ENCODE measurements at regions not wholly inside any gene's neighbourhood (a gene's known extent, or its start where the extent isn't known, plus 50 kb on each side); places are given as distances from the start of the nearest gene placed in this dataset.

GRCh38 chr4:52234561-52235440 is 183.7 kb downstream of the SPATA18 start:
- DNase-seq (ENCODE audit: low spot score): peak; percentile 50

GRCh38 chr4:52235552-52236201 is 184.6 kb downstream of the SPATA18 start:
- no peak for DNase-seq (ENCODE audit: low spot score)

GRCh38 chr4:52241916-52242315 is 190.8 kb downstream of the SPATA18 start:
- DNase-seq (ENCODE audit: low spot score): no peak

DNA sequence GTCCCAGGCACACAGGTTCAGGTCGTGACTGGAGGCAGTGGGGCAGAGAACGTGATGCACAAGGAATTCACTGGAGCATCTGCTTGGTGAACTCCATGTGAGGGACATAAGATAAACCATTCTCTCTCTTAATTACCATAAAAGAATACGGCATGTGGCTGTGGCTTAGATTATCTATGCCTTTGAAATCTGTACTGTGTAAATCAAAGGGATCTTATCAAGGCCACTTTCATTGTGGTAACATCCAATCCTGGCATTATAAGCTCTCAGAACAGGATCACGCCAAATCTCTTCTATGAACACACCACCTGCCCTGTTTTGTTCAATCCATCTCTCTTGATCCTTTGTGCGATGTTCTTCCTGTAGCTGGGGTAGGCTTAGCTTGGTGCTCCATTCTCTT is 192.3 kb downstream of the SPATA18 start:
- no peak for DNase-seq (ENCODE audit: low spot score)

DNA sequence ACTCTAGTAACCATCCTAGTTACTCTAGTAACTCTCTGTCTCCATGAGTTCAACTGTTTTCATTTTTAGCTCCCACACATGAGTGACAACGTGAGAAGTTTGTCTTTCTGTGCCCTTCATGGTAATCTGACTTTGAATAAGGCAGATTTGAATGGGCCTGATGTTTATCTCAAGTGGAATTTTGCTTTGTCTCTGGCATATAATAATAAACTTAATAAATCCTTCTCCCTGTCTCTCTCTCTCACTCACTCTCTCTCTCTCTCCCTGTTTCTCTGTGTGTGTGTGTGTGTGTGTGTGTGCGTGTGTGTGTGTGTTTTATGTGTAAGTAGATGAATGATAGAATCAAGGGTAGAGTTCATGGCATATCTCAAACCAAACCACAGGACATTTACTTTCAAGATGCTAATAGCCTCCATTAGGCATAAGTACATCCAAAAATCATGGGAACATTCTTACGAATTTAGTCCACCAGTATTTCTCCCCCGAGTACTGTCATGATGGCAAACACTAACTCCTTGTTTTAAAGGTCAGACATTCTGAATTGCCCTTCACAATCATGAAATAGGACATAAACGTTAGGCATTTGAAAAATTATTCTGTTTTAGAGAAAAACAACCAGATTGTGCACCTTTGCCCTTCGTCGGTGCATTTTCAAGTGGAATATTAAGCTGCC is 193.1 kb downstream of the SPATA18 start:
- no peak for DNase-seq (ENCODE audit: low spot score)

DNA sequence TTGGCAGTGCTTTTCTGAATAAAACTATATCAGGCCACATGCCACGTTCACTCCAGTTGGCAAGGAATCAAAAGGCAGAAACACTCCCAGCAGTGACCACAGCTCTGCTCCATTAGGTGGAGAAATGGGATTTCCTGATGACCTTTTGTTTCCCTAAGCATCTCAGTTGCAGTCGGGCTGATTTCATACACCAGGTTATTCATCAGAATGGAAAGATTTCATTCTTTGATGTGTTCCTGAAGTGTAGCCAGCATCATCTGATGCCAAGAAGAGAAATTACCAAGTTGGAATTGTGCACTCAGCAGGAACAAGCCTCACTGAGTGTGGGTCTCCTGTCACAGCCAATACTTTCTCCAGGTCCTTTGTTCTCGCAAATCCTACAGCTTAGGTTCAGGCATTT is 193.7 kb downstream of the SPATA18 start:
- no peak for DNase-seq (ENCODE audit: low spot score)

GRCh38 chr4:52246827-52247226 is 195.7 kb downstream of the SPATA18 start:
- DNase-seq (ENCODE audit: low spot score): no peak

DNA sequence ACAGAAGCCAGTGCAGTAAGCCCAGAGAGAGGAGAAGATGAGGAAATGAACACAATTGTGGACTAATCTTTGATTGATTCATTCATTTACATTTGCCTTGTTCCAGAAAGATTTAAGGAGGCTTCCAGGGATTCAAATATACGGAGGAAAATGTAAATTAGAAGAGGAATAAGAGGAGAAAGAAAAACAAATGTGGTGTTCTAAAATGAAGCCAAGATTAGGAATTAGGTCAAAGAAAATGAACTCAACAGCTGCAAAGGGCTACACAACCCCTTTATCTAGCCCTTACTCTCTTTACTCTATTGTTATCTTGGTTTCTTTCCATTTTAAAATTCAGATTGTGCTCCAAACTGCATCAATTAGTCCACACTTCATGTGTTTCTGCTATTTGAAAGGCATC is 196.8 kb downstream of the SPATA18 start:
- no peak for DNase-seq (ENCODE audit: low spot score)

GRCh38 chr4:52248820-52249219 is 197.7 kb downstream of the SPATA18 start:
- no peak for DNase-seq (ENCODE audit: low spot score)

DNA sequence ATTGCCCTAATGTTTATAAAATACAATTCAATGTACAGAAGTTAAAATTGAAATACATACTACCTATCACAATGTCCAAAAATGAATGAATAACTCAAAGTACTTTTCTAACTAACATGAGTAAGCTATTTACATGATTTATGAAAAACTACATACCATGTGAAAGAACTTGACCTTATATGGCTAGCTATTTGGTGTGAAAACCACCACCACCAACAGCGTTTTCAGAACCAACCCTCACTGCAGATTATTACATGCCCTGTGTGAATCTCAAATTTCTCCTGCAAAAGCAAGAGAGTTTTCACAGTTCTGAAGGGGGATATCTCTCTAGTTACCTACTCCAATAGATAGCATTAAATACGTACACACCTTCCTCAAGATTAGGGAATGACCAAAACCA is 198.5 kb downstream of the SPATA18 start:
- no peak for DNase-seq (ENCODE audit: low spot score)

DNA sequence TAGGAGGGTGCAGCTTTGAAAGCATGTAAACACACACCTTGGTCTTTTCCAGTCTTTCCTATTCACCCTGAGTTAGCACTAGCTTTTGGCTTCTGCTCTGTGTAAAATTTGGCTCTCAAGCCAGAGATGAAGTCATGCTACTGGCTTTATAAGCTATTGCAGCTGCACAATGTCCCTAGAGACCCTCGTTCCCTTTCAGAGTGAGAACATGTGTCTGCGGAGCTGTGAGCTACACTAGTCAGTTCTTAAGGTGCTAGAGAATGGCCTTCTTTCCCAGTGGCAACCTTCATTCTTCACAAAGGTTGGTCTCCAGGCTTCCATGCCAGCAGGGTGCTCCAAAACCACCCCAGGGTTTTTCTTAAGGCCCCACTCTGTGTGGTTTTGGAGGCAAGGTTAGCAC is 199.1 kb downstream of the SPATA18 start:
- no peak for DNase-seq (ENCODE audit: low spot score)

DNA sequence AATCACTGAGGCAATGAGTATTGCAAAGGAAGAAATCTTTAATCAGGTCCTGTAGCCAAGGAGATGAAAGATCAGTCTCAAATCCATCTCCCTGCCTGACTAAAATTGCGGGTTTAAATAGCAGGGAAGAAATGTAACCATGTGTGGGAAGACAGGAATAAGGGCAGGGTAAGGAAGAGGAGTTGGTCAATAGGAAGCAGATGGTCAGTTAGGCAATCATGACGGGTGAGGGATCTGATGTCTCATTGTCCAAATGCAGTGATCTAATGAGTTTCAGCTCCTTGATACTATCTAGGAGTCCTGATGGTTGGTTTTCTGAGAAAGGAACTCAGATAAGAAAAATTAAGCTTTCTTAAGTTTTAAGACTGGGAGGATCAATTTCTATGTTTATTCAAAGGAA is 200.8 kb downstream of the SPATA18 start:
- DNase-seq (ENCODE audit: low spot score): no peak

GRCh38 chr4:52253025-52253424 is 201.9 kb downstream of the SPATA18 start:
- no peak for DNase-seq (ENCODE audit: low spot score)

GRCh38 chr4:52256522-52256921 is 205.4 kb downstream of the SPATA18 start:
- DNase-seq (ENCODE audit: low spot score): no peak

DNA sequence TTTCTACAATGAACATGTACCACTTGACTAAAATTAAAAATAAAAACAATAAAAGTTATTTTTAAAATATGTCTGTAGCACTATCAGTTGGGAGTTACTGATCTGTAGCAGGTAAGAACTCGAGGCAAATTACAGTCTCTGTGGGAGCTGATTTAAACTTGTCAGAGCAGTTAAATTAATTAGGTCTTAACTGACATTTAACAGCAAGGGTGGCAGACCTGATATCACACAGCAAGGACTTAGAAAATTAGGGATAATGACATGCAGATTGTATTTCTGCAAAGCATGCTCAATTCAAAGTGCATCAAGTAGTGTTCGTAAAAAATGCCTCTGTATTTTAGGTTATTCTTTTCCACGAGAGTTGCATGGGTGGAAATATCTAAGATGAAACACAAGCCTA is 208.9 kb downstream of the SPATA18 start:
- no peak for DNase-seq (ENCODE audit: low spot score)

GRCh38 chr4:52260514-52261210 is 209.6 kb downstream of the SPATA18 start:
- no peak for DNase-seq (ENCODE audit: low spot score)

- no peak for DNase-seq (ENCODE audit: low spot score)
Observed at GRCh38 chr4:52263607-52264006, 212.5 kb downstream of the SPATA18 start.

GRCh38 chr4:52265781-52266525 is 214.8 kb downstream of the SPATA18 start:
- no peak for DNase-seq (ENCODE audit: low spot score)

DNA sequence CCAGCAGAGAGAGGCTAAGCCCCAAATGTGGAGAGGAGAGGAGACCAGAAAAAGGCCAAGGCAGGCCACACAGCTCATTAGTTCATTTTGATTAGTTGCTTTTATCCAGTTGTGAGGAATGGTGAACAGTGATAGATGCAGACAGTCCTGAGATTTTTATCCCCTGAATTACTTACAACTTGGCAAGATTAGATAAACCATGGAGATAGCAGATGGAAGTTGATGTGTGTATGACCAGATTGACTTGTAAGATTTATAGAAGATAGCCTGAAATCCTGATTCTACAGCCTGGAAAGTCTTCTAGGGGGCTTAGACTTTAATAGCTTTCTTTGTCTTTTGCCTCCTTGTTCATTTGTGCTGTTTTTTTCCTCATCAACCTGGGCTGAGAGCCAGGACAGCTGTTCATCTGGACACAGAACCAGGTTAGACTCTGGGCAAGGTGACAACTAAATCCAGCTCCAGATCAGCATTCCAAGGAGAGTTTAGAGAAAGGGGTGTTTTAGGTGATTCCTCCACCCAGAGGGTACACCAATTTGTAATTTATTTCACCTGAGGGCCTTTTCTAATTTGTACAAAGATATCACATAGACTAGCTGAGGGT is 215.5 kb downstream of the SPATA18 start:
- no peak for DNase-seq (ENCODE audit: low spot score)

GRCh38 chr4:52269761-52270160 is 218.7 kb downstream of the SPATA18 start:
- DNase-seq (ENCODE audit: low spot score): no peak

DNA sequence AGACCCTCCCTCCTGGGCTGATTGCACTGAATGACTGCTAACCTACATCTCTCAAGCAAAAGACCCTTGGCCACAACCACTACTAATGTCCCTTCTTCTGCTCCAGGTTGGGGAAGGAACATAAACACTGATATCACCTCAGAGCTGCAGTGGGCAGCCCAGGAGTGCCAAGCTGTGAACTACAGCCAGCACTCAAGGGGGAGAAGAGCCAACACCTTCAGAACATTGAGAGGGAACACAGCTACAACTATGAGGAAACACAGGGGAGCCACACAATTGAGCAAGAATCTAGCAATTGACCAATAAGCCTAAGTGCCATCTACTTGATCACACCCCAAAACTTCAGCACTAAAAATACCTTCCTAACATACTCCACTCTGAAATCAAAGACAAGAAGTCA is 222.8 kb downstream of the SPATA18 start:
- no peak for DNase-seq (ENCODE audit: low spot score)

Data from LoVo (cell line).